Keratinocyte (primary cell): ENCODE measurements at regions not wholly inside any gene's neighbourhood (a gene's known extent, or its start where the extent isn't known, plus 50 kb on each side); places are given as distances from the start of the nearest gene placed in this dataset.

ENCODE experiments used
- DNase-seq: peaks from one replicate; pipeline ENCODE4 v3.0.0-alpha.2; 2011; ENCODE audit warnings: low read depth, missing footprints, low spot score
- FAIRE-seq: peaks from 2 replicates; lab custom pipeline; 2011; peaks lifted over from hg19 to GRCh38; lab: Jason Lieb, UNC
- H2AFZ ChIP-seq: 2 replicates; pipeline ENCODE4 v1.6.0; 2012; ENCODE audit warnings: low read length, control low read depth, inconsistent platforms; ENCODE audit not compliant: control insufficient read depth
- H3K27ac ChIP-seq: 2 replicates; pipeline ENCODE4 v1.5.1; 2011; ENCODE audit warnings: low read length; ENCODE audit not compliant: control insufficient read depth, insufficient read depth
- H3K27me3 ChIP-seq: 3 replicates; pipeline ENCODE4 v1.6.0; 2011; ENCODE audit warnings: low read length; ENCODE audit not compliant: control insufficient read depth, insufficient read depth; ENCODE audit errors: extremely low read depth
- H3K36me3 ChIP-seq, 2 experiments: 2 replicates in 1 of 2; 3 replicates in 1 of 2; pipeline ENCODE4 v1.5.1; 2011; ENCODE audit warnings: low read length in 2 of 2, mild to moderate bottlenecking in 1 of 2; ENCODE audit not compliant: control insufficient read depth in 2 of 2, insufficient read depth in 2 of 2; ENCODE audit errors: extremely low read depth in 1 of 2
- H3K4me1 ChIP-seq: 3 replicates; pipeline ENCODE4 v1.5.1; 2011; ENCODE audit warnings: low read length; ENCODE audit not compliant: control insufficient read depth, insufficient read depth; ENCODE audit errors: extremely low read depth
- H3K4me2 ChIP-seq: 3 replicates; pipeline ENCODE4 v1.6.0; 2011; ENCODE audit warnings: low read depth, low read length; ENCODE audit not compliant: control insufficient read depth, insufficient read depth; ENCODE audit errors: extremely low read depth
- H3K4me3 ChIP-seq, 3 experiments: fragments of 200-600 bp in 1 of 3; sonication (generic) in 1 of 3; 2 replicates in 2 of 3; 3 replicates in 1 of 3; pipeline ENCODE4 v1.5.1; 2011 to 2016; ENCODE audit warnings: low read length in 3 of 3, mild to moderate bottlenecking in 3 of 3, control low read depth in 2 of 3, inconsistent platforms in 1 of 3, low read depth in 1 of 3, mixed read lengths in 1 of 3, mixed run types in 1 of 3, moderate library complexity in 1 of 3; ENCODE audit not compliant: control insufficient read depth in 2 of 3, insufficient read depth in 2 of 3; ENCODE audit errors: extremely low read depth in 1 of 3
- H3K79me2 ChIP-seq: 2 replicates; pipeline ENCODE4 v1.6.0; 2012; ENCODE audit warnings: low read length; ENCODE audit not compliant: control insufficient read depth, insufficient read depth
- H3K9ac ChIP-seq: 3 replicates; pipeline ENCODE4 v1.6.0; 2011; ENCODE audit warnings: low read length; ENCODE audit not compliant: control insufficient read depth, insufficient read depth; ENCODE audit errors: extremely low read depth
- H3K9me1 ChIP-seq: 3 replicates; pipeline ENCODE4 v1.6.0; 2011; ENCODE audit warnings: low read length; ENCODE audit not compliant: control insufficient read depth, insufficient read depth; ENCODE audit errors: extremely low read depth
- H3K9me3 ChIP-seq: 2 replicates; pipeline ENCODE4 v1.5.1; 2012; ENCODE audit warnings: low read depth, low read length; ENCODE audit not compliant: control insufficient read depth
- H4K20me1 ChIP-seq: 3 replicates; pipeline ENCODE4 v1.6.0; 2011; ENCODE audit warnings: low read length; ENCODE audit not compliant: control insufficient read depth, insufficient read depth; ENCODE audit errors: extremely low read depth
- EZH2 ChIP-seq: IDR thresholded peaks from one replicate; pipeline ENCODE4 v1.6.1; 2012; ENCODE audit warnings: inconsistent platforms, mild to moderate bottlenecking, low read length, moderate library complexity
- dilution Hi-C: fragments of 300-500 bp; cut with MboI; formaldehyde crosslinking; loops from one replicate; pipeline ENCODE4 v1.7.0; 2020; ENCODE audit warnings: low sequenced_read_pairs; ENCODE audit not compliant: extremely low pct_ligation_motif_present
- TF ChIP-seq, protein P1 (sequence below), 3 experiments: IDR thresholded peaks in 1 of 3; conservative IDR thresholded peaks in 1 of 3; optimal IDR thresholded peaks in 1 of 3; 2 replicates in 2 of 3; 3 replicates in 1 of 3; pipeline versions ENCODE3 to v1.5.1; 2011; ENCODE audit warnings: low read length in 3 of 3, mild to moderate bottlenecking in 3 of 3, moderate library complexity in 2 of 3, control low read depth in 1 of 3, inconsistent platforms in 1 of 3; ENCODE audit not compliant: insufficient read depth in 2 of 3; ENCODE audit errors: extremely low read depth in 1 of 3

DNA sequence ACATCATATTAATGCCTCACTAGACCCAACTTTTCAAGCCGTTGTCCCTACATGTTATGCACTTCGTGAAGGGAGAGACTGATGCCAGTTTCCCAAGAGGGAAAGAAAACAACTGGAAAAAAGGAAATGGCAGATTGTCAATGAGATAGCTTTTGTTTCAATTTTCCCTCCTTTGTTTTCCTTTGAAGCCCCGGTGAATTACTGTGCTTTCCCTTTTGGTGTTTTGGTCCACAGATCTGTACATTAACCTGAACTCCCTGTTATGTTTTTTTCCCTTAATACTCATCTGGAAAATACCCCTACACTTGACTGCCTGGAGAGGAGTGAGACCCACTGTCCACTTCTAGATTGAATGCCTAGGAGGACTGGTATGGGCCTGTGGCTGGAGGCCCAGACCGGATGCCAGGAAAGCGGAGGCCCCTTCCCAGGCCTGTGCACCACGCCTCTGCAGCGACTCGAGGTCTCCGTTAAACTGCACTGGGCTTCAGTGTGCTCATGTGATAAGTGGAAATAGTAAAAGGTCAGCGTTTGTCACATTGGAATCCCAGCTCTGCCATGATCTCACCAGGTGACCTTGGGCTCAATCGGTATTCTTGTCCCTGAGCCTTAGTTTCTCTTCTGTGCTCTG, 106.4 kb downstream of the GATA6 start:
- no peak overlapping the region for H2AFZ ChIP-seq
- no peak overlapping the region for H3K27ac ChIP-seq

DNA sequence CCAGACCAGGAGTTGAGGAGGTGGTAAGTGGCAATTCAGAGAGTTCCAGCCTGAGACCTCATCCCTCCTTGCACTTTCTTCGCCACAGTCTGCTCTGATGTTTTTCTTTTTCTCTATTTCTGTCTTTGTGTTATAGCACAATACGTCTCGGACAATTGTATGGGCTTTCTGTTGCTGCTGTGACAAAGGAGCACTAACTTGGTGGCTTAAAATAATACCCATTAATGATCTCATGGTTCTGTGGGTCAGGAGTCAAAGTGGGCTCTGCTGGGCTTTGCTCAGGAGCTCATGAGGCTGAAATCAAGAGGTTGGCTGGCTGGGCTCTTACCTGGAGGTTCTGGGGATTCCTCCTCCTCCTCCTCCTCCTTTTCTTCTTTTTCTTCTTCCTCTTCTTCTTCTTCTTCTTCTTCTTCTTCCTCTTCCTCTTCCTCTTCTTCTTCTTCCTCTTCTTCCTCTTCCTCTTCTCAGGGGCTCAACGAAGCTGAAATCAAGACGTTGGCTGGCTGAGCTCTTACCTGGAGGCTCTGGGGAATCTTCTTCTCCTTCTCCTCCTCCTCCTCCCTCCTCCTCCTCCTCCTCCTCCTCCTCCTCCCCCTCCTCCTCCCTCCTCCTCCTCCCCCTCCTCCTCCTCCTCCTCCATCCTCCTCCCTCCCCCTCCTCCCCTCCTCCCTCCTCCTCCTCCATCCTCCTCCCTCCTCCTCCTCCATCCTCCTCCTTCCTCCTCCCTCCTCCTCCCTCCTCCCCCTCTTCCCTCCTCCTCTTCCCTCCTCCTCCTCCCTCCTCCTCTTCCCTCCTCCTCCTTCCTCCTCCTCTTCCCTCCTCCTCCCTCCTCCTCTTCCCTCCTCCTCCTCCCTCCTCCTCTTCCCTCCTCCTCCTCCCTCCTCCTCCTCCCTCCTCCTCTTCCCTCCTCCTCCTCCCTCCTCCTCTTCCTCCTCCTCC, 104.0 kb downstream of the GATA6 start:
- Histone ChIP-seq H3K4me1 (no peaks in the 10 kb centered on the region), H3K27me3 (peaks cover 13% of the 10 kb centered on the region), H3K36me3 (no peaks in the 10 kb centered on the region), H3K9ac (no peak overlapping the region), H3K9me1 (no peaks in the 10 kb centered on the region), H3K27ac (no peak overlapping the region), H2AFZ (no peak overlapping the region), H4K20me1 (no peaks in the 10 kb centered on the region), H3K9me3 (no peaks in the 10 kb centered on the region), H3K4me3 (no peak overlapping the region), H3K4me2 (no peak overlapping the region), H3K79me2 (no peaks in the 10 kb centered on the region)
- DNase-seq = no peak
- no peak for FAIRE-seq
- dilution Hi-C loops = no loop called here
- TF ChIP-seq EZH2 = no peak
- TF ChIP-seq, protein P1, sequence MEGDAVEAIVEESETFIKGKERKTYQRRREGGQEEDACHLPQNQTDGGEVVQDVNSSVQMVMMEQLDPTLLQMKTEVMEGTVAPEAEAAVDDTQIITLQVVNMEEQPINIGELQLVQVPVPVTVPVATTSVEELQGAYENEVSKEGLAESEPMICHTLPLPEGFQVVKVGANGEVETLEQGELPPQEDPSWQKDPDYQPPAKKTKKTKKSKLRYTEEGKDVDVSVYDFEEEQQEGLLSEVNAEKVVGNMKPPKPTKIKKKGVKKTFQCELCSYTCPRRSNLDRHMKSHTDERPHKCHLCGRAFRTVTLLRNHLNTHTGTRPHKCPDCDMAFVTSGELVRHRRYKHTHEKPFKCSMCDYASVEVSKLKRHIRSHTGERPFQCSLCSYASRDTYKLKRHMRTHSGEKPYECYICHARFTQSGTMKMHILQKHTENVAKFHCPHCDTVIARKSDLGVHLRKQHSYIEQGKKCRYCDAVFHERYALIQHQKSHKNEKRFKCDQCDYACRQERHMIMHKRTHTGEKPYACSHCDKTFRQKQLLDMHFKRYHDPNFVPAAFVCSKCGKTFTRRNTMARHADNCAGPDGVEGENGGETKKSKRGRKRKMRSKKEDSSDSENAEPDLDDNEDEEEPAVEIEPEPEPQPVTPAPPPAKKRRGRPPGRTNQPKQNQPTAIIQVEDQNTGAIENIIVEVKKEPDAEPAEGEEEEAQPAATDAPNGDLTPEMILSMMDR (optimal IDR thresholded peaks at IDR 0.05 in 1 of 3, IDR thresholded peaks at IDR 0.05 in 1 of 3, conservative IDR thresholded peaks at IDR 0.05 in 1 of 3; ENCODE audit: extremely low read depth in 1 of 3, insufficient read depth in 2 of 3, low read length in 3 of 3) = no peak

More for the DNA sequence above, 106.4 kb downstream of the GATA6 start:
- H3K9me1 ChIP-seq = no peaks in the 10 kb centered on the region
- no peaks in the 10 kb centered on the region for H3K4me1 ChIP-seq
- dilution Hi-C loops = no loop called here
- no peak overlapping the region for H3K4me2 ChIP-seq
- no peak overlapping the region for H3K4me3 ChIP-seq
- no peak for TF ChIP-seq EZH2
- TF ChIP-seq, protein P1 (optimal IDR thresholded peaks at IDR 0.05 in 1 of 3, IDR thresholded peaks at IDR 0.05 in 1 of 3, conservative IDR thresholded peaks at IDR 0.05 in 1 of 3; ENCODE audit: extremely low read depth in 1 of 3, insufficient read depth in 2 of 3, low read length in 3 of 3) = no peak
- H3K27me3 ChIP-seq = peaks cover 9% of the 10 kb centered on the region
- H3K9me3 ChIP-seq = no peaks in the 10 kb centered on the region
- H3K79me2 ChIP-seq = no peaks in the 10 kb centered on the region
- no peaks in the 10 kb centered on the region for H3K36me3 ChIP-seq
- no peak overlapping the region for H3K9ac ChIP-seq
- no peak for FAIRE-seq
- no peak for DNase-seq
- H4K20me1 ChIP-seq = no peaks in the 10 kb centered on the region
